HFF-Myc (cell line): ENCODE measurements at regions not wholly inside any gene's neighbourhood (a gene's known extent, or its start where the extent isn't known, plus 50 kb on each side); places are given as distances from the start of the nearest gene placed in this dataset.
"Not testable (repeated sequence)": the region's sequence is repeated elsewhere in the genome, so short reads cannot be mapped to it uniquely, and the experiment has no call there.

Experiments
- DNase-seq: peaks from one replicate; pipeline ENCODE4 v3.0.0-alpha.2; 2011; ENCODE audit warnings: low read depth; ENCODE audit errors: extremely low read depth
- H3K4me3 ChIP-seq: replicated peaks from 2 replicates; pipeline ENCODE4 v1.5.1; 2011; ENCODE audit warnings: low read depth, mild to moderate bottlenecking, control low read depth, low read length
- TF ChIP-seq, protein P1 (sequence below): IDR thresholded peaks from 2 replicates; pipeline ENCODE4 v1.5.1; 2012; ENCODE audit warnings: mild to moderate bottlenecking, low read depth, low read length, control low read depth; ENCODE audit errors: missing control alignments

DNA sequence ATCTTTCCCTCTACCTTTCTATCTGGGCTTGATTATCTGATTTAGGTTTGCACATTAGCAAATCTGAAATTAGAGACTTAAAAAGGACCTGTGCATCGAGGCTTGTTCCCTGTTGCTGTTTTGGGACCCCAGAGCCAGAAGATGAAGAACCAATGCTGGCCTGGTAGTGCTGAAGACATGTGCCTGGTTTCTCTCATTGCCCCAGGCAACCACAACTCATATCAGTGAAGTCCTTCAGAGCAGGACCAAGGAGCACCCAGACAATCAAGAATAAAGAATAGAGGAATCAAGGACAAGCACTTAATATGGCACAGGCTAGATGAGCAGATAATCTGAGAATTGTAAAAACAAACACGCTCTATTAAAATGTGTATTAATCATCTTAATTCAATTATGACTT lies 362.7 kb downstream of the DMRTA1 start:
- H3K4me3 ChIP-seq = no peak overlapping the region
- TF ChIP-seq, protein P1, sequence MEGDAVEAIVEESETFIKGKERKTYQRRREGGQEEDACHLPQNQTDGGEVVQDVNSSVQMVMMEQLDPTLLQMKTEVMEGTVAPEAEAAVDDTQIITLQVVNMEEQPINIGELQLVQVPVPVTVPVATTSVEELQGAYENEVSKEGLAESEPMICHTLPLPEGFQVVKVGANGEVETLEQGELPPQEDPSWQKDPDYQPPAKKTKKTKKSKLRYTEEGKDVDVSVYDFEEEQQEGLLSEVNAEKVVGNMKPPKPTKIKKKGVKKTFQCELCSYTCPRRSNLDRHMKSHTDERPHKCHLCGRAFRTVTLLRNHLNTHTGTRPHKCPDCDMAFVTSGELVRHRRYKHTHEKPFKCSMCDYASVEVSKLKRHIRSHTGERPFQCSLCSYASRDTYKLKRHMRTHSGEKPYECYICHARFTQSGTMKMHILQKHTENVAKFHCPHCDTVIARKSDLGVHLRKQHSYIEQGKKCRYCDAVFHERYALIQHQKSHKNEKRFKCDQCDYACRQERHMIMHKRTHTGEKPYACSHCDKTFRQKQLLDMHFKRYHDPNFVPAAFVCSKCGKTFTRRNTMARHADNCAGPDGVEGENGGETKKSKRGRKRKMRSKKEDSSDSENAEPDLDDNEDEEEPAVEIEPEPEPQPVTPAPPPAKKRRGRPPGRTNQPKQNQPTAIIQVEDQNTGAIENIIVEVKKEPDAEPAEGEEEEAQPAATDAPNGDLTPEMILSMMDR = no peak
- DNase-seq = no peak

DNA sequence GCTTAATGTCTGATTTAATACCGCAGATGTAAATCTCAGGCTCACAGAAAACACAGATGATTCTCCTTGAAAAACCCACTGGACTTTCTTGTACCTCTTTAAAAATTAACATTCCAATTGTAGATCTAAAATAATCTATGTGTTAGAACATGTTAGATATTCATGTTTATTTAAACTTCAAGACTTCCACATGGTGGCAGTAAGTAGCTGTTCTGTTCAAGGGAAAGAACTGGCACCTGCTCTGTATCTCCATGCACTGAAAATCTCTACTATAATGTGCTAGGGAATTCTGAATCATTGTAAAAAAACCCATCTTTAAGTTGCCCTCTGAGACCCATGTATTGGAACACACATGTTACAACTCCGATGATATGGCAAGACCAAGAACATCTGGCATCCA lies 366.9 kb downstream of the DMRTA1 start:
- DNase-seq = no peak
- no peak overlapping the region for H3K4me3 ChIP-seq

DNA sequence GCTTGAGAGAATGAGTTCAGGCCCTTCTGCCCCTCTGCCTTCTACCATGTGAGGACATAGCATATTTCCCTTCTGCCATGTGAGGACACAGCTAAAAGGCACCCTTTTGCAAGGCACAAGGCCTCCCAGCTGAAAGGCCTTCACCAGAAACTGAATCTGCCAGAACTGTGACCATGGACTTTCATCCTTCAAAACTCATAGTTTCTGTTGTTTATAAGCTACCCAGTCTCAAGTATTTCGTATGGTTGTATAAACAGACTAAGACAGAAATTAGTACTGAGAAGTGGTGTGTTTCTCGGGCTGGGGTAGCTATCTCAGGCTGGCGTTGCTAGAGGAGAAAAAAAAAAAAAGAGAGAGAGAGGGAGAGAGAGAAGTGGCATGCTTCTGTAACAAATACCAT lies 368.6 kb downstream of the DMRTA1 start:
- TF ChIP-seq, protein P1 = no peak
- H3K4me3 ChIP-seq = no peak overlapping the region
- no peak for DNase-seq

More for the DNA sequence above, 366.9 kb downstream of the DMRTA1 start:
- TF ChIP-seq, protein P1 = no peak

DNA sequence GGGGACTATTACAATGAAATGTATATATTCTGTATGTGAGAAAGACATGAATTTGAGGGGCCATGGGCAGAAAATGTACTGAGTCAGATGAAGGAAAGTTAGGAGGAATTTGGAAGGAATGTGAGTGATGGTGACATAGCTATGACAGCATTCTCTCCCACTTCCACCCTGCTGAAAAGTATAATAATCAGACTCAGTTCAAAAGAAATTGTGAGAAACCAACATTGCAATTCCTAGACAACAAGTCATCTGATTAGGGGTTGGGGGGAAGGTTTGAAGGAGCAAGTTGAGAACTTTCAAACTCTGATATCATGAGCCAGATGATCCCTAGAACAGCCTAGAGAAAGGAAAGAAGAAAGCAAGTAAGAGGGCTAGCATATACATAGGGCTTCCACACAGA lies 370.6 kb downstream of the DMRTA1 start:
- no peak for DNase-seq
- H3K4me3 ChIP-seq = no peak overlapping the region
- TF ChIP-seq, protein P1 = no peak

DNA sequence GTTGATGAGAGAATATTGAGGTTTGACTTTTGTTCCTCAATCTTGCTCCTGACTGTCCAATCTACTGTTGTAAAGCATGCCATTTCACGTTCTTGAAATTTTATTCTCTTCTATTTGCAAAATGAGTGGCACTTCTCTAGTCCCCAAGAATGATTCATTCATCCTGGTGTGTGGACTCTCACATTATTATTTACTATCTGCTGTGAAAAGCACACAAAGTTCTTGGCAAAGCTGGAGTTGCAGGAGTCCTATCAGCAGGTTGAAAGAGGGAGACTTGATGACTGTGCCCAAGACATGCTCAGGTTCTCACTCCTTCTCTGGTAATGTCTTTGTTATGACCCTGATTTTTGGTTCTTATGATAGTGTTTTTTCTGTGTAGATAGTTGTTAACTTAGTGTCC lies 382.6 kb downstream of the DMRTA1 start:
- TF ChIP-seq, protein P1 = no peak
- no peak for DNase-seq

DNA sequence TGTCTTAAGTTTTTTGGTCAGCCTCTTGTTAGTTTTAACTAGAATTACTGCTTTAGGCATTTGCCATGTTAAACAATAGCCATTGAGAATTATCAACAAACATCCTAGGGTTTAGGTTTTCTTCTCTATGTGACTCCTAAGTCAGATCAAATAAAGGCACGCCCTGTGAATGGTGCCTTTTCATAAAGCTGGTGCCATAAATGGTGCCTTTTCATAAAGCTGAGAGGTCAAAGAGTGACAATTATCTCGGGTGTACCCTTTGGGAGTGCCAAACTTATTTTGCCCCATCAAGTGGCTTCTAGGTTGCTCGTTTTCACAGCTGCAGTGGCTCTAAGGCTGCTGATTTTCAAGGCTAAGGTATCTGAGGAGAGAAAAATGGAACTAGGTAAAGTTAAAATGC lies 391.6 kb downstream of the DMRTA1 start:
- no peak for DNase-seq
- H3K4me3 ChIP-seq = no peak overlapping the region
- TF ChIP-seq, protein P1 = no peak

More for the DNA sequence above, 382.6 kb downstream of the DMRTA1 start:
- no peak overlapping the region for H3K4me3 ChIP-seq

DNA sequence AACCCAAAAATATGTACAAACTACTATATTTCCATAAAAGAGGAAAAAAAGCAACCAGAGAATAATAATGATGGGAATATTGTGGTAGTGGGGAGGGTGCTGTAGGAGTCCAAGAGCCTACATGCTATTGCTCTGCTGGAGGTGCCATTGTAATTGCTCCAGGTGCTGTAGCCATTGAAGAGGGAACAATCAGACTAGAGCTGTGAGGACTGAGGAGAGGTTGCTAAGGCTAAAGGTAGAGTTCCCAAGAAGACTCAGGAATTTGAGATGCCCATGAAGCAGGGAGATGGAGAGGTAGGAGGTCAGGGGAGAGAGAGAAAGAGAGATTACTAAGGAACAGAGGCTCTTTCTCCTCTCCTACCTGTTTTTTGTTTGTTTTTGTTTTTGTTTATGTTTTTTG lies 394.0 kb downstream of the DMRTA1 start:
- TF ChIP-seq, protein P1 = no peak
- DNase-seq = no peak
- no peak overlapping the region for H3K4me3 ChIP-seq

DNA sequence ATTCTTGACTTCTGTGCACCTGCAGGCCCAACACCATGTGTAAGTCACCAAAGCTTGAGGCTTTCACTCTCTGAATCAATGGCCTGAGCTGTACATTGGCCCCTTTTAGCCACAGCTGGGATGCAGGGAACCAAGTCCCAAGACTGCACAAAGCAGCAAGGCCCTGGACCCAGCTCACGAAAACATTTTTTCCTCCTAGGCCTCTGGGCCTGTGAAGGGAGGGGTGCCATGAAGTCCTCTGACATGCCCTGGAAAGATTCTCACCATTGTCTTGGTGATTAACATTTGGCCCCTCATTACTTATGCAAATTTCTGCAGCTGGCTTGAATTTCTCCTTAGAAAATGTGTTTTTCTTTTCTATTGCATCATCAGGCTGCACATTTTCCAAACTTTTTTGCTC lies 398.6 kb downstream of the DMRTA1 start:
- not testable (repeated sequence) for H3K4me3 ChIP-seq, DNase-seq
